ENCODE measurements at regions not wholly inside any gene's neighbourhood (a gene's known extent, or its start where the extent isn't known, plus 50 kb on each side); places are given as distances from the start of the nearest gene placed in this dataset.

GRCh38 chr9:115403753-115404152 is 285.8 kb upstream of the TNC start:
- no peak for DNase-seq
- Histone ChIP-seq H3K27me3 (no peaks in the 10 kb centered on the region), H3K4me3 (ENCODE audit: low read depth, low read length) (no peak overlapping the region), H3K9me3 (no peaks in the 10 kb centered on the region; the same call in 1 of the 2 replicates), H3K36me3 (no peaks in the 10 kb centered on the region), H3K4me1 (no peaks in the 10 kb centered on the region)
- TF ChIP-seq CTCF (IDR thresholded peaks at IDR 0.05; ENCODE audit: low read depth, low read length), result no peak

- H3K4me3 ChIP-seq (ENCODE audit: low read depth, low read length), result no peak overlapping the region
- TF ChIP-seq CTCF (IDR thresholded peaks at IDR 0.05; ENCODE audit: low read depth, low read length), result no peak
- H3K36me3 ChIP-seq, result no peaks in the 10 kb centered on the region
- H3K9me3 ChIP-seq, result no peaks in the 10 kb centered on the region; the same call in 1 of the 2 replicates
- no peaks in the 10 kb centered on the region for H3K4me1 ChIP-seq
- DNase-seq, result no peak
- no peaks in the 10 kb centered on the region for H3K27me3 ChIP-seq
Measured at GRCh38 chr9:115404311-115404710, 286.4 kb upstream of the TNC start.

- Histone ChIP-seq H3K36me3 (no peaks in the 10 kb centered on the region), H3K27me3 (no peaks in the 10 kb centered on the region), H3K9me3 (no peaks in the 10 kb centered on the region), H3K4me1 (no peaks in the 10 kb centered on the region), H3K4me3 (ENCODE audit: low read depth, low read length) (no peak overlapping the region)
- no peak for DNase-seq
- no peak for TF ChIP-seq CTCF (IDR thresholded peaks at IDR 0.05; ENCODE audit: low read depth, low read length)
Measured at GRCh38 chr9:115411516-115411915, 293.6 kb upstream of the TNC start.

- no peaks in the 10 kb centered on the region for H3K27me3 ChIP-seq
- no peaks in the 10 kb centered on the region for H3K36me3 ChIP-seq
- DNase-seq, result no peak
- no peak for TF ChIP-seq CTCF (IDR thresholded peaks at IDR 0.05; ENCODE audit: low read depth, low read length)
- H3K4me1 ChIP-seq, result no peaks in the 10 kb centered on the region
- H3K4me3 ChIP-seq (ENCODE audit: low read depth, low read length), result no peak overlapping the region
- H3K9me3 ChIP-seq, result no peaks in the 10 kb centered on the region
Measured at GRCh38 chr9:115411993-115412452, 294.1 kb upstream of the TNC start.

GRCh38 chr9:115412656-115413055 is 294.7 kb upstream of the TNC start:
- Histone ChIP-seq H3K27me3 (no peaks in the 10 kb centered on the region), H3K9me3 (no peaks in the 10 kb centered on the region), H3K4me3 (ENCODE audit: low read depth, low read length) (no peak overlapping the region), H3K4me1 (no peaks in the 10 kb centered on the region), H3K36me3 (no peaks in the 10 kb centered on the region)
- no peak for TF ChIP-seq CTCF (IDR thresholded peaks at IDR 0.05; ENCODE audit: low read depth, low read length)
- no peak for DNase-seq

- DNase-seq, result no peak
- no peak for TF ChIP-seq CTCF (IDR thresholded peaks at IDR 0.05; ENCODE audit: low read depth, low read length)
- Histone ChIP-seq H3K4me1 (no peaks in the 10 kb centered on the region), H3K36me3 (no peaks in the 10 kb centered on the region), H3K4me3 (ENCODE audit: low read depth, low read length) (no peak overlapping the region), H3K27me3 (no peaks in the 10 kb centered on the region), H3K9me3 (no peaks in the 10 kb centered on the region)
Measured at GRCh38 chr9:115413304-115413703, 295.3 kb upstream of the TNC start.
